ENCODE measurements at regions not wholly inside any gene's neighbourhood (a gene's known extent, or its start where the extent isn't known, plus 50 kb on each side); places are given as distances from the start of the nearest gene placed in this dataset.

- TF ChIP-seq CTCF (IDR thresholded peaks at IDR 0.05) = no peak
- TF ChIP-seq POLR2AphosphoS5 (IDR thresholded peaks at IDR 0.05) = no peak
Observed at GRCh38 chr18:38900031-38900430, 1334.4 kb upstream of the CELF4 start.
